ENCODE measurements at regions not wholly inside any gene's neighbourhood (a gene's known extent, or its start where the extent isn't known, plus 50 kb on each side); places are given as distances from the start of the nearest gene placed in this dataset.
A peak's percentile ranks its signal among the peaks of the same experiment; 100 is the strongest.

DNA sequence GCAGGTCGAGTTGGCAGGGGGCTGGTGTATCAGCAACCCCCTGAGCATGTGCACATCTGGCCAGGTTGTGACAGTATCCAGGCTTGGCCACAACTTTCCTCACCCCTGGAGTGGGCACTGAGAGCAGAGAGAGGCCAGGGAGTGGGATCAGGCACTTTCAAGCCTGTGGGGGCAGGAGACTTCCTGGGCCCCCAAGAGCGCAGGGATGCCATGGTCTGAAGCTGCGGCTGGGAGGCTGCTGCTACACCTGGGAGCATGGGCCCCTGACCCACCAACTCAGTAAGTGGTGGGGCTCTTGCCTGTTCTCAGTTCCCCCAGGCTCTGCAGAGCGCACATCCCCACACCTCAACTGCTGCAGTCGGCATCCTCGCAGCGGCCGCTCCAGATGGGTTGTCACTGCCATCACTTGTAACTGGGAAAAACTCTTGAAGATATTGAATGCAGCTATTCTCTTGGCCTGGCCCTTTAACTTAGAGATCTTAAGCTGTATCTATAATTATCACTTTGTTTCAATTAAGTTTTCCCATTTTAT is 245.4 kb upstream of the SLITRK1 start:
- no peak for DNase-seq

DNA sequence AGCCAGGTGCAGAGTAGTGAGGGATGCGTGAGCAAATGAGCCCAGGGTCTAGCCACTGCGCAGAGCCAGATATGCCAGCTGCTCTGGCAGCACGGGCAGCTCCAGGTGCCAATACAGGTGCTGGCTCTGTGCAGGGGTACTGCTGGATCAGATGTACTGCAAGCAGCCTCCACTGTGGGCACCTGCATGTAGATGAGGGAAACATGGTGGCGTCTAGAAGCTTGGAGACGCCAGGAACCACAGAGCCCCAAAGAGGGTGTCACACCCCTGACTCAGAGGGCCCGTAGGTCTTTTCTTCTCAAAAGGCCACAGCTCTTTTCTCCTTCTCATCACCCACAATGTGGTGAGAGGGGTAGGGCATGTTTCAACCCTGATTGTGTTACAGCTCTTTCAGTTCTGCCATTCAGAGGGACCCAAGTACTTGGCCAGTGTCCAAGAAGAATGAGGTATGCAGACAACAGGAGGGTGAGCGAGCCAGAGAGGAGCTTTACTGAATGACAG is 244.4 kb upstream of the SLITRK1 start:
- DNase-seq: no peak

DNA sequence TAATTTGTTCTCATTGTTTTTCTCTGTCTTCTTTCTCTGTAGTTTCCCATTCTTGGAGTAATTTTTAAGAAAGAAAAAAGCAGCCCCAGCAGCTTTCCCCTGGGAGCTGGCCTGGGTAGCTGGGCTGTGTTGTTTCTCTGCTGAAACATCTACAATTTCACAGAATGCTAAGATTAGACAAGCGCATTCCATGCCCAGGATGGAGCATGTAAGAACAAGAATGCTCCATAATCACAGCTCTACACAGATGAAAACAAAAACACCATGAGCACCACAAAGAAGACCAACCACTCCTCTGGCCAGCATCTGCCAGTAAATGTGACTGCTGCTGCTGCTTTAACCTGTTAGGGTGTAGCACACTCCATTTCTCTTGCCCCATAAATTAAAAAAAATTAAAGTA is 239.2 kb upstream of the SLITRK1 start:
- no peak for DNase-seq

DNA sequence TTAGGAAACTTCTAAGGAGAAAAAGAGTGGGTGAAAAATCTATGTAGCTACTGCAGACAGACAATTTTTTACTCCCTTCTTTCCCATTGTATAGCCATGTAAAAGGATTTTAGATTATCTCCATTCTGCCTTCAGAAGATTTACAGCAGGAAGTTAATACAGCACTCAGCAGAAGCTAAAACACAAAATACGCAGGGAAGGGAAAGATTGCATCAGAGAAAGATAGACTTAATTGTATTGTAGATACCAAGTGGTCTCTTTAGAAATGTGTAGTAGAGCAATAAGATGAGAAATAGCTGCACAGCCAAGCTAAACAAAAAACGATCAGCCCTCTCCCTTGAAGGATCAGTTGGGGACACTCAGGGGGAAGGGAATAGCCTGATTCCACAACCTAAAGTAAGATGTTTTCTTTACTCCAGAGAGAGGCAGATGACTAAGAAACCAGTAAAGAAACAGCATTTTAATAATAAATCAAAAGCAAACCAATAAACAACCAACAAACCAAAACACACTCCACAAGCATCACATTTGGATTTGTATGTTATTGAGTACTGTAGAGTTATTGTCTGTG is 236.7 kb upstream of the SLITRK1 start:
- DNase-seq: no peak

DNA sequence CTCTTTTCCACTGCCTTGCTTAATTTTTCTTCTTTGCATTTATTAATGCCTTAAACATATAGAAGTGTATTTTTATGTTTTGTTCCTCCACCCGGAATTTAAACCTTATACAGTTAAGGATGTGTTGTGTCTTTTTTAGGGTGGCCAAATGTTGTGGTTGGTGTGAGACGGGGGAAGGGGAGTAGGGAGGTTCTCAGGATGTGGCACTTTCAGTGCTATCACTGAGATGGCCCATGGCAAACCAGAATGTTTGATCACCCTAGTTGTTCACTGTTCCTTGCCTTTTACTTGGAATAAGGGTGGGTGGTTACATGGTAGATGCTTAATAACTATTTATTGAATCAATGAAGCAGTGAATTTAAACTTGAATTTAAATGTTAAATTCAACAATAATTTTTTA is 216.0 kb upstream of the SLITRK1 start:
- DNase-seq: no peak

DNA sequence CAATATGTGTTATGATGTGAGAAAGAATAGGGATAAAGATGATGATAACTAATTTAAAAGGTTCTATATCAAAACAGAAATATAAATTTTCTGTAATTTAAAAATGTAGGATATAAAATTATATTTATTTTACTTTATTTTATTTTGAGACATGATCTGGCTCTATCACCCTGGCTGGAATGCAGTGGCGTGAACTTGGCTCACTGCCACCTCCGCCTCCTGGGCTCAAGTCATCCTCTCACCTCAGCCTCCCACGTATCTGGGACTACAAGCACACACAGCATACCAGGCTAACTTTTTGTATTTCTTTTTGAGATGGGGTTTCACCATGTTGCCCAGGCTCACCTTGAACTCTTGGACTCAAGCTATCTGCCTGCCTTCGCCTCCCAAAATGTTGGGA is 214.9 kb upstream of the SLITRK1 start:
- no peak for DNase-seq

DNA sequence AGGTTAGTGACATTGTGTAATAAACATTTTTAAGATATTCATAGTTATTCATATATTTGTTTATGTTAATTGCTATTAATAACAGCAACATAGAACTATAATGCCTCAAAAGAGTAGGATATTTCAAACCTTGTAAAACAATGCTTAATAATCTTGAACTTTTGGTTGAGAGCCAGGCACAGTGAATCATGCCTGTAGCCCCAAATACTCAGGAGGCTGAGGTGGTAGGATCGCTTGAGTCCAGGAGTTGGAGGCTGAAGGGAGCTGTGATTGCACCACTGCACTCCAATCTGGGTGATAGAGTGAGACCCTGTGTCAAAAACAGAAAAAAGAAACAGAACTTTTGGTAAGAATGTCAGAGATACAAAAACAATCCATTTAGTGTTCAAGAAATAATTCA is 213.9 kb upstream of the SLITRK1 start:
- DNase-seq: no peak

DNA sequence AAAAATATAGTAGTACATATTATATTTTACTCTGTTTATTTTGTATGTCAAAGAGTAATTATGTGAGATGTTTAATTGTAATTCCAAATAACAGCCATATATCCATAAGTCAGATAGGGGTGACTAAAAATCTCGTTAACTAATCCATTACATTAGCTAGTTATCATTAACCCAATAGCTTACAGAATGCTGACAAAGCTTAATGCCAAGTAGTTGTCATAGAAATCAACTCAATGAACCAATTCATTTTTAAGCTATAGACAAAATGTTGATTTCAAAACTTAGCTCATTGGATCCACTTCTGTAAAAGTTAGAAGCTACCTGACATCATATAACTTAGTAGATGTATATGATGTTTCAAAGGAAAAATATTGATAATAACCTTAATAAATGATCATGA is 206.7 kb upstream of the SLITRK1 start:
- no peak for DNase-seq

DNA sequence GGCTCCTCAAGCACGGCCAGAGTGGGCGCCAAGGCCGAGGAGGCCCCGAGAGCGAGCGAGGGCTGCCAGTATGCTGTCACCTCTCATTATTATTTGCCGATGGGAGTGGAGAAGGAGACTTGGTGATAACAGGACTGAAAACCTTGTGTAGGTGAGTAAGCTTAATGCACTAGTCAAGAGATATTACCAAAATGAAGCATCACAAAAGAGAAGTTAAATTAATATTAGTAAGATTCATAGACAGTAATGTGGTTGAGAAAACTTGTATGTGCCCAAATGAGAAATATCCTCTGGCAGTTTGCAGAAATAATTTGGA is 204.5 kb upstream of the SLITRK1 start:
- no peak for DNase-seq

DNA sequence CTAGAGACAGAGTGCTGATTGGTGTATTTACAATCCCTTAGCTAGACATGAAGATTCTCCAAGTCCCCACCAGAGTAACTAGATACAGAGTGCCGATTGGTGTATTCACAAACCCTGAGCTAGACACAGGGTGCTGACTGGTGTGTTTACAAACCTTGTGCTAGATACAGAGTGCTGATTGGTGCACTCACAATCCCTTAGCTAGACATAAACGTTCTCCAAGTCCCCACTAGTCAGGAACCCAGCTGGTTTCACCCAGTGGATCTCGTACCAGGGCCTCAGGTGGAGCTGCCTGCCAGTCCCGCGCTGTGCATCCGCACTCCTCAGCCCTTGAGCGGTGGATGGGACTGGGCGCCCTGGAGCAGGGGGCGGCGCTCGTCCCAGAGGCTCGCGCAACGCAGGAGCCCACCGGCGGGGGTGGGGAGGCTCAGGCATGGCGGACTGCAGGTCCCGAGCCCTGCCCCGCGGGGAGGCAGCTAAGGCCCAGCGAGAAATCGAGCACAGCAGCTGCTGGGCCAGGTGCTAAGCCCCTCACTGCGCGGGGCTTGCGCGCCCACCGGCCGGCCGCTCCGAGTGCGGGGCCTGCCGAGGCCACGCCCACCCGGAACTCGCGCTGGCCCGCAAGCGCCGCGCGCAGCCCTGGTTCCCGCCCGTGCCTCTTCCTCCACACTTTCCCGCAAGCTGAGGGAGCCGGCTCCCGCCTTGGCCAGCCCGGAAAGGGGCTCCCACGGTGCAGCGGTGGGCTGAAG is 204.0 kb upstream of the SLITRK1 start:
- peak in 3 of 5 donors; percentile 9 to 14 (median 13) for DNase-seq

DNA sequence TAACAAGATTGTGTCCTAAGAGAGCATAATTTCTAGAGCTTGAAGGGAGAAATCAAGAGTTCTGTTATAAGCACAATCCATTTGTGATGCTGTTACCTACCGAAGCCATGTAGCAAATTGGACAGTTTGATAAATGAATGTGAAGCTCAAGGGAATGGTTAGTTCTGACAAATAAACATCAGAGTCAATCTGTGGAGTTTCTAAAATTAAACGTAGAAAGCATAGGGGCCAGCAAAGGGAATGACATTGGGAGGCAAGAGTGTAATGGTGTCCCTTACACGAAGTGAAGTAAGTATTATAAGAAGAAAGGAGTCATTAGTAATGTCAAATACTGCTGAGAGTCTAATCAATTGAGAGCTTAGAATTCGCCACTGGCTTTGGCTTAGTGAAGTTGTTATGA is 200.2 kb upstream of the SLITRK1 start:
- DNase-seq: no peak

DNA sequence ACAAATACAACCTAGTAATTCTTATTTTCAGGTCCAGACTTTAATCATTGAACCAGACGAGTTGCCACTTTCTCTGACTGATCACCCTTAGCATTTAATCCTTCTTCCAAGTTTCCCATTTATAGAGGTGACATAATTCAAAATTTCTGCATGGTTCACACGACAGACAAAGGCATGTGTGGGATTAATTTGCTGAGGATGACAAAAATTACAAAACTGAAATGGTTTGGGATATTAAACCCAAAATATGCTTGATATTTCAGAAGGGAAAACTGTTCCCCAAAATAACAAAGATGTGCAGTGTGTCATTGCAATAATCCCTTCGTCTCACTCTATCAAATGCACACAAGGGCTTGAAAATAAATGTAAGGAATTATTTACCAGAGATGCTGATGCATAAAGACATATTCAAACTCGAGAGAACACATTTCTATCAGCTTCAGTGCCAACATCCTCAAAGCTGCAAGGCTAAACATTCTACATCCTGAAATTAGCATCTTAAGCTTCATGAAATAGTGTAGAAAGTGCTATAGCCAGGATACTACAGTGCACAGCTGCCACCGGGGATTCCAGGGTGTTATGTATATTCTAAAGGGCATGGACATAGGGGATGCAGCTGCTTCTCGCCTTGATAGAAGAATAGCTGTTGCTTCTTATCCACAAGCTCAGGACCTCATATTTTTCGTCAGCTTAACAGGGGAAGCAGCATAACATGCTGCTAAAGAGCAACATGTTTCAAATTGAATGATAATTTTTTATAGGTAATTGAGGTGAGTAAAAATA is 198.7 kb upstream of the SLITRK1 start:
- no peak for DNase-seq

DNA sequence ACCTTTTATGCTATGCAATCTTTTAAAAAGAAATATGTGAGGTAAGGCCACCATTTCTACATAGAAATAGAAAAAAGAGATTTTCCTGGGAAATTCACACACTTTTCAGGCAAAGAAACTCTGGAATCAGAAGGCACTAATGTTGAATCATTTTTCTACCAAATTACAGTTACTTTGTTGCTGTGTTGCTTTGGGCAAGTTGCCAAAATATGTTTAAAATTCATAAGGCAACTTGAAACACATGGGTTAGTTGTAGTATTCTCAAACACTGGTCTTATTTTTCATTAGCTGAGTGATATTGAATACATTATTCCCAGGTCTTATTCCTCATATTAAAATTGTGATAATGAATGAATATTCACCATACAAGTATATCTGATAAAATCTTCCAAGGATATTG is 195.0 kb upstream of the SLITRK1 start:
- DNase-seq: no peak

DNA sequence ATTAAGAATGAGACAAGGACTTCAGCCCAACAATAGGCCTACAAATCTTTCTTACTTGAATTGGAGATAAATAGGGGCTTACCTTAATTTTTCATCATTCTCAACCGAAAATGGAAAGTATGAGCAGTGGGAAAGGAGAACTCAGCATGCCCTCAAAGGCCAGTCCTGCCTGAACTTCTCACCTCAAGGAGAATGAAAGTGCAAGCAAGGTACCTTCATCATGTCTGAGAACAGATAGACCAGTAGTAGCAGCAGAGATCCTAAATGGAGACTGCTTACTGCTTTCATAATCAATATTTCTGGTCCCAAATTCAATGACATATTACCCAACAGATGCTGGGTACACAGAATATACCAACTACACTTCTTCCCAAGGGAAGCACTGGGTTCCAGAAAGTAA is 194.0 kb upstream of the SLITRK1 start:
- no peak for DNase-seq

DNA sequence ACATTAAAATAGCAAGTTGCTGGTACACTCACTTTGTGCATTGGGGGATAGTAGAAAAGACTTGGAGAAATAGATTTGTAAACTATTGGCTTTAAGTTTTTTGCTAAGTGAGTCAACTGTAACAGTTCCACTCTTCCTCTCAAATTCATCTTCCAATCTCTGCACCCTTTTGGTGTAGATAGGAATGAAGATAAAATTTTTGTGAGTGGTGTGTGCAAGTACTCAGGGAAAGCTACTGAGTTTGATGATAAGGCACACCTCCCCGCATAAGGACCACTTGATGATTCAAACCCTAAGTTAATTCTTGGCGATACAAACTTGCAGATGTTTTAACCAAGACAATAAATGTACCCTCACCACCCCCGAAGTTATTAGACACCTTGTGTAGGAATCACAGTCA is 168.3 kb upstream of the SLITRK1 start:
- no peak for DNase-seq

DNA sequence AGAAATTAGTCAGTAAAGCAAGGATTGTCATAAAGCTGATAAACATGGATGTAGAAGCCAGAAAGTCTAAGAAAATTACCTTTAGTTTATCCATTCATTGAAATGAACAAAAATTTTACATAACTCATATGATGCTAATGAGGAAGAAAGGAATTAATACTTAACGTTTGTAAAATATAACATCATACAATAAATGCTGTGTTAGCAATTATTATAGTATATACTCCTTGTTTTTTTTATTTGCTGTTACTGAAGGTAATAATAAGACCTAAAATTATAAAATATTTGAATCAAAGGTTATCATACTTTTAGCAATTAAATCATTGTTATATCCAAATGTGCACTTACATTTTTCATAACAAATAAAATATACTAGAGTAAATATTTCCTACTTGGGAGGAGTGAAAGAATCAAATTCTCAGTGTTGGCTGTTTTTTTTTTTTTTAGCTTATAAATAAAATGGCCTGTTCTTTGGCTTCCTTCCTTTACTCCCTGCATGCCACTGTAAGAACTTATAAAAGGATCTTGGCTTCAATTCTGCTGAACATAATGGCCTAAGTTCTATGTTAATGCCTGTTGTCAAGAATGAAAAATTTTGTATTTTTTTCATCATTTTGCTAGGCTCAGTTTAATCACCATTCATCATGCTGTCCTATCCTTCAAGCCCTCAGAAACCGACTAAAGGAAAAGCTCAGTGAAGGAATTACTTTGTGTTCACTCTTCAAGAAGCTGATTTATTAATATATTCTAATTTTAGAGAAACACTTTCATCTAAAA is 167.4 kb upstream of the SLITRK1 start:
- DNase-seq: no peak

DNA sequence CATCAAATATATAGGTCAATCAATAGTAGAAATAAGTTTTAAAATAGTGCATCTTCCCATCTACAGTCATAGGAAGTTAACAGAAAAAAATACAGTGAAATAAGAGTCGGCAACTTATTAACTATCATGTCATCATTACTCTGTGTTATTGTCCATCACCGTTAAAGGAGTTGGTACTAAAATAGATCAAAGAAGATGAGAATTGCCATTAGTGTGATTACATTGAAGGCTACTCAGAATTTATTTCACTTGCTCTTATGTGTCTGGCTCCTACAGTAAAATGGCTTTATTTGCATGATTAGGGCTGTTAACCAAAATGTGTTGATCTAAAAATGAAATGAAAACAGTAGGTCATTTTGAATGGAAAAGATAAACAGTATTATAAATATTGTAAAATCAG is 162.5 kb upstream of the SLITRK1 start:
- DNase-seq: no peak

DNA sequence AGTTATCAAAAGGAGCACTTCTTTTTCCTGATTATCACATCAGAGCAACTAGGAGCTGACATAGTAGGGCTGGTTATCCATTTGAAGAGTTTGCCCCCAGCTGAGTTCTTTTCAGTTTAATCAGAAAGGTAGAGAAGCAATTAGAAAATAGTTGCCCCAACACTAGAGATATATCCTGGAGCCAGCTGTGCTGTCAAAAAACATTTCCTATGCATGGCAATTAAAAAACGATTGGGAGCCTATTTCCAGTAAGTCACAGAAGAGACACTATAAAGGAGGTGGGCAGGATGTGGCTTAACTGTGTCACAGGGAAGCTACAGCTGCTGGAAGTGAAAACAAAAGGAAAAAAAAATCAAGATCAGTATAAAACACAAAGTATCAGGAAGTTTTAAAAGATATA is 155.7 kb upstream of the SLITRK1 start:
- DNase-seq: peak in 1 of 5 donors; percentile 6

DNA sequence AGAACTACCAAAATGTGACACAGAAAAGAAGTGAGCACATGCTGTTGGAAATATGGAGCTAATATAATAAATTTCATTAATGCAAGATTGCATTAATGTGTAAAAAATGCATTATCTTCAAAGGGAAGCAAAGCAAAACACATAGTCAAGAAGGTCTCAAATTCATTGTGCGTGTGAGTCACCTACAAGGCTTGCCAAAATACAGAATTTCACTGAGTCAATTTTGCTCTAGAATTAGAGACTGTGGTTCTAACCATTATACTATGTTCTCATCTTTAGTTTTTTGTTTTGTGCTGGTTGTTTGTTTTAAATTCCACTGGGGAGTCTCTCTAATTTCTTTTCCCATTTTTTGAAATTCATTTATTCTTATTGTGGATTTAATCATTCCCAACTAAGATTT is 149.8 kb upstream of the SLITRK1 start:
- no peak for DNase-seq

DNA sequence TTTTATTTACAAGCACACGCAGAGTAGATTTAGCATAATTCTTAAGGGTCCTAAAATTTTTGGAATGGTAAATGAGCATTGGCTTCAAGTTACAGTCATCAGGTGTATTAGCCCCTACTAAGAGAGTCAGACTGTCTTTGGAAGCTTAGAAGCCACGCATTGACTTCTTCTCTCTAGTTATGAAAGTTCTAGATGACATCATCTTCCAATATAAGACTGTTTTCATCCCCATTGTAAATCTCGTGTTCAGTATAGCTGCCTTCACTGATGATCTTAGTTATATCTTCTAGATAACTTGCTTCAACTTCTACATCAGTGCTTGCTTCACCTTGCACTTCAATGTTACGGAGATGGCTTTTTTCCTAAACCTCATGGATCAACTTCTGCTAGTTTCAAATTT is 148.8 kb upstream of the SLITRK1 start:
- no peak for DNase-seq

DNA sequence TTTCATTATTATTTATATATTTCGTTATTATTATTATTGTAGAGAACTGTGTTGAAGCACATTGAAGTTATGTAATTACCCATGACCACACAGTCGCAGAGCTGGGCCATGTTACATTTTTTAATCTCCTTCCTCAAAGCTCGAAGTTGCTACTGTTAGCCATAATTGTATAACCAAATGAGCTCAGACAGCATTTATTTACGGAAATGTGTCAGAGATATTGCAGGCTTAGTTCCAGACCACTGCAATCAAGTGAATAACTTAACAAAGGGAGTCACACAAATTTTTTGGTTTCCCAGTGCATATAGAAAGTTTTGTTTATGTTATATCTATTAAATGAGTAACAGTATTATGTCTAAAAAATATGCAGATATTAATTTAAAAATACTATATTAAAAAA is 147.1 kb upstream of the SLITRK1 start:
- no peak for DNase-seq

DNA sequence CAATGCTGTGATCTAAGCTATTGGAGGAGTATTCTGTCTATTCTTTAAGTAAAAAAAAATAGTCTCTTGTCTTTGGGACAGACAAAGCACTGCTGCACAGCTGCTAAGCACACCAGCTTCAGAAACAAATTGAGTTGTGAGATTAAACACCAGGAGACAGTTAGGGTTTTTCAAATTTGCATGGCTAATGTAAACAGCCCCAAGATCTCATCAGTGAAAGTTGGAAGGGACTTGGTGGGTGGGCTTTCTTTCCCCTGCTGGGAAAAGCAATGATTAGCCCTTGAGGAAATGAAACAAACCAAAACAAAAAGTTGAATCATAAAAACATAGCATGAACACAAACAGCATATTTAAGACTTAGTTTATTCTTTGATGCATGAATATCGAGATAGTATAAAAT is 143.6 kb upstream of the SLITRK1 start:
- DNase-seq: no peak

DNA sequence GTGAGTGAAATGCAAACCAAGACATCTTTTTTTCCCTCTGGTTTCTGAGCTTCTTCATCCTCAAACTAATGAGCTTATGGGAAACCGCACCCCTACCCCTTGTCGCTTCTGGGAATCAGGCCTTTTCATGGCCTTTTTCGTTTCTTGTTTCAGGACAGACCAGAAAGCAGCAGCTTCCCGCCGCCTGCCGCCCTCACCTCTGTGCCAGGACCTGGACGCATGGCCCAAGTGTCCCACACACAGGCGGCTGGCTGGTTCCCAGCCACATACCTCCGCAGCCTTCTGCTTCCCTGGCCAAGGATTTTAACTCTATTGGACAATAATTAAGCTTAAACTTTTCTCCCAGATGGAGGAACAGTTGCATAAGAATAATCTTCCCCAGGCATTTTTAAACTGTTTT is 114.1 kb upstream of the SLITRK1 start:
- DNase-seq: no peak

Measured in T-helper 1 cell (primary cell).